Astrocyte (in vitro differentiated cells and primary cell): ENCODE measurements at regions not wholly inside any gene's neighbourhood (a gene's known extent, or its start where the extent isn't known, plus 50 kb on each side); places are given as distances from the start of the nearest gene placed in this dataset.

ENCODE experiments used
- DNase-seq: peaks from one replicate; pipeline ENCODE4 v3.0.0-alpha.2; 2010; ENCODE audit warnings: low read depth
- FAIRE-seq: peaks from 2 replicates; lab custom pipeline; 2011; peaks lifted over from hg19 to GRCh38; lab: Jason Lieb, UNC
- H2AFZ ChIP-seq: 2 replicates; pipeline ENCODE4 v1.6.0; 2012; ENCODE audit warnings: low read depth, low read length, inconsistent platforms
- H3K27ac ChIP-seq: 2 replicates; pipeline ENCODE4 v1.5.1; 2011; ENCODE audit warnings: low read depth, low read length, inconsistent platforms
- H3K27me3 ChIP-seq: 2 replicates; pipeline ENCODE4 v1.6.0; 2011; ENCODE audit warnings: low read length, inconsistent platforms; ENCODE audit not compliant: insufficient read depth
- H3K36me3 ChIP-seq: 2 replicates; pipeline ENCODE4 v1.5.1; 2011; ENCODE audit warnings: low read length, inconsistent platforms; ENCODE audit not compliant: insufficient read depth
- H3K4me1 ChIP-seq: 2 replicates; pipeline ENCODE4 v1.5.1; 2011; ENCODE audit warnings: low read length, inconsistent platforms; ENCODE audit not compliant: insufficient read depth
- H3K4me2 ChIP-seq: 2 replicates; pipeline ENCODE4 v1.6.0; 2012; ENCODE audit warnings: low read length, inconsistent platforms
- H3K4me3 ChIP-seq: 2 replicates; pipeline ENCODE4 v1.5.1; 2011; ENCODE audit warnings: low read depth, mild to moderate bottlenecking, low read length, inconsistent platforms; ENCODE audit not compliant: insufficient read depth
- H3K79me2 ChIP-seq: 2 replicates; pipeline ENCODE4 v1.6.0; 2012; ENCODE audit warnings: mild to moderate bottlenecking, low read length, inconsistent platforms; ENCODE audit not compliant: insufficient read depth
- H3K9ac ChIP-seq: 2 replicates; pipeline ENCODE4 v1.6.0; 2012; ENCODE audit warnings: mild to moderate bottlenecking, low read length, inconsistent platforms
- H3K9me3 ChIP-seq: 2 replicates; pipeline ENCODE4 v1.5.1; 2012; ENCODE audit warnings: low read depth, mild to moderate bottlenecking, low read length, inconsistent platforms; ENCODE audit not compliant: insufficient read depth
- H4K20me1 ChIP-seq: 2 replicates; pipeline ENCODE4 v1.6.0; 2012; ENCODE audit warnings: low read length, inconsistent platforms; ENCODE audit not compliant: insufficient read depth
- H3K27ac Mint-ChIP-seq: one replicate; pipeline ENCODE4 v1.8.0; 2021; ENCODE audit warnings: mild to moderate bottlenecking, mixed read lengths; ENCODE audit not compliant: unreplicated experiment
- H3K27me3 Mint-ChIP-seq: one replicate; pipeline ENCODE4 v1.8.0; 2021; ENCODE audit warnings: low read depth, mixed read lengths; ENCODE audit not compliant: unreplicated experiment
- H3K36me3 Mint-ChIP-seq: one replicate; pipeline ENCODE4 v1.8.0; 2021; ENCODE audit warnings: low read depth, mixed read lengths; ENCODE audit not compliant: unreplicated experiment
- H3K4me1 Mint-ChIP-seq: one replicate; pipeline ENCODE4 v1.8.0; 2021; ENCODE audit warnings: low read depth, mixed read lengths; ENCODE audit not compliant: unreplicated experiment
- H3K4me3 Mint-ChIP-seq: one replicate; pipeline ENCODE4 v1.8.0; 2021; ENCODE audit warnings: mild to moderate bottlenecking, moderate library complexity, mixed read lengths; ENCODE audit not compliant: unreplicated experiment
- H3K9me3 Mint-ChIP-seq: one replicate; pipeline ENCODE4 v1.8.0; 2021; ENCODE audit warnings: mild to moderate bottlenecking, mixed read lengths; ENCODE audit not compliant: unreplicated experiment
- CTCF ChIP-seq: IDR thresholded peaks from 2 replicates; pipeline ENCODE4 v1.5.1; 2011; ENCODE audit warnings: low read depth, mild to moderate bottlenecking, inconsistent platforms, low read length, moderate library complexity; ENCODE audit not compliant: insufficient read depth
- EZH2 ChIP-seq: IDR thresholded peaks from 2 replicates; pipeline ENCODE4 v1.6.1; 2012; ENCODE audit warnings: mild to moderate bottlenecking, low read length, inconsistent platforms; ENCODE audit not compliant: insufficient read depth

- Histone ChIP-seq H3K79me2 (no peaks in the 10 kb centered on the region), H2AFZ (no peak overlapping the region), H3K4me1 (peaks cover 21% of the 10 kb centered on the region), H3K9ac (no peak overlapping the region), H3K27me3 (no peaks in the 10 kb centered on the region), H3K27ac (no peak overlapping the region), H4K20me1 (no peaks in the 10 kb centered on the region), H3K9me3 (no peaks in the 10 kb centered on the region), H3K36me3 (no peaks in the 10 kb centered on the region), H3K4me2 (no peak overlapping the region), H3K4me3 (no peak overlapping the region)
- H3K36me3 Mint-ChIP-seq, result no peaks in the 10 kb centered on the region
- H3K4me3 Mint-ChIP-seq, result no peak overlapping the region
- FAIRE-seq, result no peak
- H3K4me1 Mint-ChIP-seq, result peaks cover 12% of the 10 kb centered on the region
- TF ChIP-seq EZH2 (no peak), CTCF (no peak)
- H3K27me3 Mint-ChIP-seq, result no peaks in the 10 kb centered on the region
- H3K9me3 Mint-ChIP-seq, result no peaks in the 10 kb centered on the region
- H3K27ac Mint-ChIP-seq, result no peak overlapping the region
- no peak for DNase-seq
Measured at GRCh38 chr18:22546905-22547570, 129.3 kb upstream of the CTAGE1 start.

GRCh38 chr18:22547807-22548561 is 130.3 kb upstream of the CTAGE1 start:
- Mint-ChIP-seq H3K27me3 (no peaks in the 10 kb centered on the region), H3K36me3 (no peaks in the 10 kb centered on the region), H3K4me3 (no peak overlapping the region), H3K27ac (no peak overlapping the region), H3K9me3 (no peaks in the 10 kb centered on the region), H3K4me1 (peaks cover 15% of the 10 kb centered on the region)
- Histone ChIP-seq H2AFZ (no peak overlapping the region), H3K27ac (no peak overlapping the region), H3K4me1 (peaks cover 23% of the 10 kb centered on the region), H4K20me1 (no peaks in the 10 kb centered on the region), H3K36me3 (no peaks in the 10 kb centered on the region), H3K27me3 (no peaks in the 10 kb centered on the region), H3K4me3 (no peak overlapping the region), H3K79me2 (no peaks in the 10 kb centered on the region), H3K9me3 (no peaks in the 10 kb centered on the region), H3K9ac (no peak overlapping the region), H3K4me2 (no peak overlapping the region)
- DNase-seq (no peak), FAIRE-seq (peak; percentile 5)
- TF ChIP-seq EZH2 (no peak), CTCF (no peak)
